Mammary epithelial cell (primary cell): ENCODE measurements at regions not wholly inside any gene's neighbourhood (a gene's known extent, or its start where the extent isn't known, plus 50 kb on each side); places are given as distances from the start of the nearest gene placed in this dataset.

Source experiments
- CTCF ChIP-seq, 2 donors: IDR thresholded peaks in 1 of 2; conservative IDR thresholded peaks in 1 of 2; 2 replicates each; pipeline ENCODE4 v1.5.1; 2011 to 2012; ENCODE audit warnings: inconsistent platforms in 2 of 2, low read length in 2 of 2, mild to moderate bottlenecking in 2 of 2, control low read depth in 1 of 2, low read depth in 1 of 2; ENCODE audit not compliant: insufficient read depth in 1 of 2; ENCODE audit errors: extremely low read depth in 1 of 2
- EZH2 ChIP-seq: IDR thresholded peaks from 2 replicates; pipeline ENCODE4 v1.6.1; 2012; ENCODE audit warnings: low read length, inconsistent platforms, borderline replicate concordance

DNA sequence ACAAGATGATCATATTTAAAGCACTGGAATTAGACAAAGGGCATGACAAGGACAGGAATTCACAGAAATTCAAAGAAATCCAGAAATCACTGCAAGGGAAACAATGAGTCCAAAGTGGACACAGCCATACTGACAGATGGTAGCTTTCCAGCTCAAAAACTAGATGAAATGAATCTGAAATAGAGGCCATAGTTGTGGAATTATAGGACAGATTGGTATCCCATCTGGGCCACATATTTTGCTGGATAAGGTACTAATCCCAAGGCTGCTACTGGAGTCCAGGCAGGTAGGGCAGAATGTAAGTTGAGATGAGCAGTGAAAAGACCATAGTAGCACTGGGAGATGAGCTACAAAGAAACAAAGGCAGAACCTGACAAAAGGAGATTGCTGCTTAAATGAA, 258.3 kb upstream of the ANO3 start:
- TF ChIP-seq CTCF (conservative IDR thresholded peaks at IDR 0.05 in 1 of 2, IDR thresholded peaks at IDR 0.05 in 1 of 2; ENCODE audit: extremely low read depth in 1 of 2, insufficient read depth in 1 of 2, low read depth in 1 of 2, low read length in 2 of 2) = no peak
- TF ChIP-seq EZH2 = no peak
